ENCODE measurements at regions not wholly inside any gene's neighbourhood (a gene's known extent, or its start where the extent isn't known, plus 50 kb on each side); places are given as distances from the start of the nearest gene placed in this dataset.

DNA sequence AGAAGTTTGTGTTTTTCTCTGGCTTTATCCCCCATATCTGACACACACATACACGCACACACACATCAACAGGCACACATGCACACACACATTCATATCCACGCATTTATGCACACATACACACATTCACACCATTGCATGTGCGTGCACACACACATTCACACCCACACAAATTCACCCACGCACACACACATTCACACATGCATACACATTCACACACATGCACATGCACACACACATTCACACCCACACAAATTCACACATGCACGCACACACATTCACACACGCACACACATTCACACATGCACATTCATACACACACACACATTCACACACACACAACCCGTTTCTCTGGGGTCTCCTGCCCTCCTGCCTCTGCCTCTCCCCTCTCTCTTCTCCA, 264.2 kb downstream of the BCL11B start:
- H3K27me3 ChIP-seq (ENCODE audit: control insufficient read depth, insufficient read depth, low read length): no peaks in the 10 kb centered on the region
- H3K9ac ChIP-seq (ENCODE audit: low read depth, low read length): no peak overlapping the region
- peaks cover 9% of the 10 kb centered on the region for H3K9me3 ChIP-seq (replicated peaks; ENCODE audit: low read length)
- no peaks in the 10 kb centered on the region for H3K36me3 ChIP-seq (ENCODE audit: insufficient read depth, low read length)
- H3K4me3 ChIP-seq (ENCODE audit: low read length): no peak overlapping the region
- no peaks in the 10 kb centered on the region for H3K4me1 ChIP-seq (ENCODE audit: control insufficient read depth, insufficient read depth, low read length)
- no peak overlapping the region for H3K4me2 ChIP-seq (ENCODE audit: low read length)

- H3K9ac ChIP-seq (ENCODE audit: low read depth, low read length): no peak overlapping the region
- peaks cover 9% of the 10 kb centered on the region for H3K9me3 ChIP-seq (replicated peaks; ENCODE audit: low read length)
- H3K36me3 ChIP-seq (ENCODE audit: insufficient read depth, low read length): no peaks in the 10 kb centered on the region
- H3K27me3 ChIP-seq (ENCODE audit: control insufficient read depth, insufficient read depth, low read length): no peaks in the 10 kb centered on the region
- H3K4me3 ChIP-seq (ENCODE audit: low read length): no peak overlapping the region
- no peaks in the 10 kb centered on the region for H3K4me1 ChIP-seq (ENCODE audit: control insufficient read depth, insufficient read depth, low read length)
- no peak overlapping the region for H3K4me2 ChIP-seq (ENCODE audit: low read length)
These were observed 262.1 kb downstream of the BCL11B start for GRCh38 chr14:99009871-99010270.

DNA sequence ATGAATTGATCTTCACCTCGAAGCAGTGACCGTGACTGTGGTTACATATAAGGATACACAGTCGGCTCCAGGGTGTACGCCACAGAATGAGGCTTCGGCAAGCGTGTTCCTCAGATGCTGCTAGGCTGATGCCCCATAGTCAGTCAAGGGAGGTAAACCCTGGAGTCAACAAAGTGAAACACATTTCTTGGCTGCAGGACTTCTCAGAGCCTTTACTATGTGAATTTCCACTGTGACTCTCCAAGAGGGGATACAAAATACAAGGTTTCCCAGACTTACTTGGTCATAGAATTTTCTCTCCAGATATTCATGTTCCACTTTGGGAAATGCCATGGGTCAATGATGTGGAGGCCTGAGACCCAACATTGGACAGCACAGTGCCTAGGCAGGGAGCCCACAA, 260.6 kb downstream of the BCL11B start:
- no peak overlapping the region for H3K9ac ChIP-seq (ENCODE audit: low read depth, low read length)
- H3K4me3 ChIP-seq (ENCODE audit: low read length): no peak overlapping the region
- no peaks in the 10 kb centered on the region for H3K4me1 ChIP-seq (ENCODE audit: control insufficient read depth, insufficient read depth, low read length)
- H3K4me2 ChIP-seq (ENCODE audit: low read length): no peak overlapping the region
- H3K27me3 ChIP-seq (ENCODE audit: control insufficient read depth, insufficient read depth, low read length): no peaks in the 10 kb centered on the region
- H3K36me3 ChIP-seq (ENCODE audit: insufficient read depth, low read length): no peaks in the 10 kb centered on the region
- peaks cover 9% of the 10 kb centered on the region for H3K9me3 ChIP-seq (replicated peaks; ENCODE audit: low read length)

DNA sequence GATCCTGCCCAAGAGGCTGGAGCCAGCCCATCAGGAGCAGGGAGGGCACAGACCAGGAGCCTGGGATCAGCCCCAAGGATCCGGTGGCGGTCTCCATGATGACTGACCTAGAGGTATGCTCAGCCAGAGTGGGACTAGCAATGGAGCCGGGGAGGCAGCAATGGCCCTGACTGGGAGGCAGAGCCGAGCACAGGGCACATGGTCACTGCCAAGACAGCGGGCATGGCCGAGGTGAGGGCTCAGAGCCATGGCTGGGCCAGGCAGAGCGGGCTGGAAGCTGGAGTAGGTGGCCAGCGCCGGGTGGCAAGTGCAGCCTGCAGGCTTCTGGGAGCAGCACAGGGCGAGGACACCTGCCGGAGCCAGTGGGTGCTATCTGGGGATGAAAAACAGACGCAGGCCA, 259.3 kb downstream of the BCL11B start:
- H3K9ac ChIP-seq (ENCODE audit: low read depth, low read length): no peak overlapping the region
- H3K4me3 ChIP-seq (ENCODE audit: low read length): no peak overlapping the region
- no peaks in the 10 kb centered on the region for H3K4me1 ChIP-seq (ENCODE audit: control insufficient read depth, insufficient read depth, low read length)
- no peaks in the 10 kb centered on the region for H3K27me3 ChIP-seq (ENCODE audit: control insufficient read depth, insufficient read depth, low read length)
- H3K36me3 ChIP-seq (ENCODE audit: insufficient read depth, low read length): no peaks in the 10 kb centered on the region
- H3K4me2 ChIP-seq (ENCODE audit: low read length): no peak overlapping the region
- H3K9me3 ChIP-seq (replicated peaks; ENCODE audit: low read length): peaks cover 2% of the 10 kb centered on the region

DNA sequence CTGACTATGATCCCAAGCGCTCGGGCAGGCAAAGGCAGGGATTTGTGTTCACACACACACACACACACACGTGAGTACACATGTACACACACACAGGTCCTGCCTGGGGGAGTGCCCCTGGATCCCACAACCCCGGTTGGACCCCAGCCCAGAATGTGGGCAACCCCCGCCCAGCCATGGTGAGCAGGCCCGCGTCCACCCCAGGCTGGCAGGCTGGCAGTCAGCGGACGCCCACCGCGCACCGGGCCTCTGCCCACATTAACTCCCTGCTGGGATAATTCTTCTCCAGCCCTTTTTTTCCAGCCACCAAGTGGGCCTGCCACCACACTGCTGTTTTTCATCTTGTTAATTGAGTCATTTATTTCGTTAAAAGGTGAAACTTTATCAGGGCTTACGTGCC, 256.2 kb downstream of the BCL11B start:
- Histone ChIP-seq H3K4me1 (ENCODE audit: control insufficient read depth, insufficient read depth, low read length) (no peaks in the 10 kb centered on the region), H3K4me2 (ENCODE audit: low read length) (no peak overlapping the region), H3K9ac (ENCODE audit: low read depth, low read length) (no peak overlapping the region), H3K4me3 (ENCODE audit: low read length) (no peak overlapping the region), H3K27me3 (ENCODE audit: control insufficient read depth, insufficient read depth, low read length) (no peaks in the 10 kb centered on the region), H3K36me3 (ENCODE audit: insufficient read depth, low read length) (no peaks in the 10 kb centered on the region), H3K9me3 (replicated peaks; ENCODE audit: low read length) (no peaks in the 10 kb centered on the region)

DNA sequence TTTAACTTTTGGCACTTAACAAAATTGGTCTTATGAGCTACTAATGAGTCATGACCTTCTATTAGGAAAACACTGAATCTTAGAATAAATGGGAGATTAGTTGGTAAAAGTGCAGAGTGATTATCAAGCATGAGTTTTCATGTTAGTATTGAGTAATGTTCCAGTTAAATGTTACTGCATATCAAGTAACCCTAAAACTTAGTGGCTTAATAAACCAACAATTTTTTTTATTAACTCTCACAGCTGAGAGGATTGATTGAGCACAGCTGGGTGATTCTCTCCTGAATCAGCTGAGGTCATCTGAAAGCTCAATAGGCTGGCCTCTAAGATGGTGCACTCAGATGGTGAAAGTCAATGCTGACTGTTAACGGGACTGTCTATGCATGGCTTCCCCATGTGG, 248.6 kb downstream of the BCL11B start:
- no peak overlapping the region for H3K4me3 ChIP-seq (ENCODE audit: low read length)
- no peak overlapping the region for H3K9ac ChIP-seq (ENCODE audit: low read depth, low read length)
- H3K27me3 ChIP-seq (ENCODE audit: control insufficient read depth, insufficient read depth, low read length): no peaks in the 10 kb centered on the region
- no peaks in the 10 kb centered on the region for H3K4me1 ChIP-seq (ENCODE audit: control insufficient read depth, insufficient read depth, low read length)
- no peaks in the 10 kb centered on the region for H3K9me3 ChIP-seq (replicated peaks; ENCODE audit: low read length)
- no peaks in the 10 kb centered on the region for H3K36me3 ChIP-seq (ENCODE audit: insufficient read depth, low read length)
- H3K4me2 ChIP-seq (ENCODE audit: low read length): no peak overlapping the region

DNA sequence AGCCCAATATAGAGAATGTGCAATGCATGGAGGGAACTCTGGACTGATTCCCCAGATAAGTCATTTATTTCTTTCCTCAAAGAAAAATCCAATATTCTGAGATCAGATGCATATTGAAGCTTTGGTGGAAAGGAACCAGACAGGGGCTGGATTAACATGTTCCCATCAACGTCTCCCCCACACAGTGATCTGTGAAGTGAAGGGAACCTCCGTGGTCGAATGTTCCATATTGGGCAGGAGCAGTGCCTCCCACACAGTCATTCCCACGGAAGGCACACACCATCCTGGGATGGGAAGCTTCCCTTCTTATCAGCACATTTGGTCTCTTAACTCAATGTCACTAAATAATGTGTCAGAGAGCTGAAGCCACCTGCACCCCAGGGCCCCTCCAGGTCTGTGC, 247.1 kb downstream of the BCL11B start:
- H3K4me2 ChIP-seq (ENCODE audit: low read length): no peak overlapping the region
- H3K9ac ChIP-seq (ENCODE audit: low read depth, low read length): no peak overlapping the region
- H3K9me3 ChIP-seq (replicated peaks; ENCODE audit: low read length): no peaks in the 10 kb centered on the region
- no peak overlapping the region for H3K4me3 ChIP-seq (ENCODE audit: low read length)
- H3K36me3 ChIP-seq (ENCODE audit: insufficient read depth, low read length): no peaks in the 10 kb centered on the region
- H3K4me1 ChIP-seq (ENCODE audit: control insufficient read depth, insufficient read depth, low read length): no peaks in the 10 kb centered on the region
- no peaks in the 10 kb centered on the region for H3K27me3 ChIP-seq (ENCODE audit: control insufficient read depth, insufficient read depth, low read length)

DNA sequence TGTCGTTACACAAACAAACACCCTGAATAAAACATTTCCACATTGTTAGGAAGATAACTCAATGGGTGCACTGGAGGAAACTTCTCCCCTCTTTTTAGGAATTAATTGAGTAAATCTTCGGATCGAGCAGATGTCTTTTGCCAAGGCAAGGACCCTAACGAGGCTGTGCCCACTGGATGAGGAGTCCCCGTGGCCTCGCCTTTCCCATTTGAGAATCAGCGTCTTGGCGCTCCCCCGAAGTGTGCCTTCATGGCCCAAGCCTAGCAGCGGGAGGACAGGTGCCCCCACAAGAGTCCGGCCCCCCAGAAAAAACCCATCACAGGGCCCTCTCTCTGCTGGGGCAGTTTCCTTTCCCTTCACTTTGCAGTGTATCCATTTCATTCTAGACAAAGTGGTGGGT, 246.6 kb downstream of the BCL11B start:
- Histone ChIP-seq H3K4me2 (ENCODE audit: low read length) (no peak overlapping the region), H3K9me3 (replicated peaks; ENCODE audit: low read length) (no peaks in the 10 kb centered on the region), H3K4me1 (ENCODE audit: control insufficient read depth, insufficient read depth, low read length) (no peaks in the 10 kb centered on the region), H3K9ac (ENCODE audit: low read depth, low read length) (no peak overlapping the region), H3K4me3 (ENCODE audit: low read length) (no peak overlapping the region), H3K27me3 (ENCODE audit: control insufficient read depth, insufficient read depth, low read length) (no peaks in the 10 kb centered on the region), H3K36me3 (ENCODE audit: insufficient read depth, low read length) (no peaks in the 10 kb centered on the region)

GRCh38 chr14:99026471-99026870, 245.5 kb downstream of the BCL11B start:
- no peaks in the 10 kb centered on the region for H3K4me1 ChIP-seq (ENCODE audit: control insufficient read depth, insufficient read depth, low read length)
- H3K27me3 ChIP-seq (ENCODE audit: control insufficient read depth, insufficient read depth, low read length): no peaks in the 10 kb centered on the region
- H3K9ac ChIP-seq (ENCODE audit: low read depth, low read length): no peak overlapping the region
- no peaks in the 10 kb centered on the region for H3K9me3 ChIP-seq (replicated peaks; ENCODE audit: low read length)
- H3K4me3 ChIP-seq (ENCODE audit: low read length): no peak overlapping the region
- H3K36me3 ChIP-seq (ENCODE audit: insufficient read depth, low read length): no peaks in the 10 kb centered on the region
- no peak overlapping the region for H3K4me2 ChIP-seq (ENCODE audit: low read length)

DNA sequence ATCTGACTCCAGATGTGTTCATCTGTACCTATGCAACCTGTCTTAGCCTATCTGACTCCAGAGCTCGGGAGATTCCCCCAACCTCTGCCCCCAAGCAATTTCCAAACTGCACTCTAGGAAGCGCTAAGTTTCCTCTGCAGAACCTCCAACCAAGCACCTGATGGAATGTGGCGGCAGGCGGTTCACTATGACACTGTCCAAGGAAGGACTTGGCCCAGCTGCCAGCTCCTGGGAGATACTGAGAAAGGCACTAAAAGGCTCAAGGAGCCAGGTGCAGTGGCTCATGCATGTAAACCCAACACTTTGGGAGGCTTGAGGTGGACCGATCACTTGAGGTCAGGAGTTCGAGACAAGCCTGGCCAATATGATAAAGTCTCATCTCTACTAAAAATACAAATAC, 244.0 kb downstream of the BCL11B start:
- H3K4me3 ChIP-seq (ENCODE audit: low read length): no peak overlapping the region
- no peaks in the 10 kb centered on the region for H3K27me3 ChIP-seq (ENCODE audit: control insufficient read depth, insufficient read depth, low read length)
- H3K36me3 ChIP-seq (ENCODE audit: insufficient read depth, low read length): no peaks in the 10 kb centered on the region

GRCh38 chr14:99028521-99028920, 243.5 kb downstream of the BCL11B start:
- Histone ChIP-seq H3K4me1 (ENCODE audit: control insufficient read depth, insufficient read depth, low read length) (no peaks in the 10 kb centered on the region), H3K27me3 (ENCODE audit: control insufficient read depth, insufficient read depth, low read length) (no peaks in the 10 kb centered on the region), H3K9ac (ENCODE audit: low read depth, low read length) (no peak overlapping the region), H3K36me3 (ENCODE audit: insufficient read depth, low read length) (no peaks in the 10 kb centered on the region), H3K4me3 (ENCODE audit: low read length) (no peak overlapping the region), H3K4me2 (ENCODE audit: low read length) (no peak overlapping the region), H3K9me3 (replicated peaks; ENCODE audit: low read length) (no peaks in the 10 kb centered on the region)

More for the DNA sequence above, 244.0 kb downstream of the BCL11B start:
- no peak overlapping the region for H3K9ac ChIP-seq (ENCODE audit: low read depth, low read length)
- H3K9me3 ChIP-seq (replicated peaks; ENCODE audit: low read length): no peaks in the 10 kb centered on the region
- H3K4me2 ChIP-seq (ENCODE audit: low read length): no peak overlapping the region
- no peaks in the 10 kb centered on the region for H3K4me1 ChIP-seq (ENCODE audit: control insufficient read depth, insufficient read depth, low read length)

- Histone ChIP-seq H3K9ac (ENCODE audit: low read depth, low read length) (no peak overlapping the region), H3K4me2 (ENCODE audit: low read length) (no peak overlapping the region), H3K4me3 (ENCODE audit: low read length) (no peak overlapping the region), H3K36me3 (ENCODE audit: insufficient read depth, low read length) (no peaks in the 10 kb centered on the region), H3K4me1 (ENCODE audit: control insufficient read depth, insufficient read depth, low read length) (no peaks in the 10 kb centered on the region), H3K27me3 (ENCODE audit: control insufficient read depth, insufficient read depth, low read length) (no peaks in the 10 kb centered on the region), H3K9me3 (replicated peaks; ENCODE audit: low read length) (no peaks in the 10 kb centered on the region)
These were observed 242.7 kb downstream of the BCL11B start for GRCh38 chr14:99029145-99029915.

Data from skeletal muscle satellite cell (primary cell).